ENCODE measurements at regions not wholly inside any gene's neighbourhood (a gene's known extent, or its start where the extent isn't known, plus 50 kb on each side); places are given as distances from the start of the nearest gene placed in this dataset.

- no peak overlapping the region for H3K27ac ChIP-seq
Observed at GRCh38 chr16:77541165-77541564, 106.3 kb upstream of the ADAMTS18 start.

GRCh38 chr16:77548151-77548550 lies 113.3 kb upstream of the ADAMTS18 start:
- Histone ChIP-seq H3K36me3 (no peaks in the 10 kb centered on the region), H3K4me3 (no peak overlapping the region), H3K27ac (no peak overlapping the region), H3K9me3 (no peaks in the 10 kb centered on the region), H3K4me1 (no peaks in the 10 kb centered on the region), H3K27me3 (no peaks in the 10 kb centered on the region)
- TF ChIP-seq POLR2A (IDR thresholded peaks at IDR 0.05) (no peak), CTCF (IDR thresholded peaks at IDR 0.05) (no peak)
- DNase-seq: no peak

More at GRCh38 chr16:77541165-77541564, 106.3 kb upstream of the ADAMTS18 start:
- H3K27me3 ChIP-seq: no peaks in the 10 kb centered on the region
- H3K4me1 ChIP-seq: no peaks in the 10 kb centered on the region
- H3K4me3 ChIP-seq: no peak overlapping the region
- H3K36me3 ChIP-seq: no peaks in the 10 kb centered on the region
- no peak for DNase-seq
- no peaks in the 10 kb centered on the region for H3K9me3 ChIP-seq
- no peak for TF ChIP-seq POLR2A (IDR thresholded peaks at IDR 0.05)

GRCh38 chr16:77548766-77549165 lies 113.9 kb upstream of the ADAMTS18 start:
- no peaks in the 10 kb centered on the region for H3K9me3 ChIP-seq
- H3K27me3 ChIP-seq: no peaks in the 10 kb centered on the region
- H3K4me3 ChIP-seq: no peak overlapping the region
- DNase-seq: no peak
- no peak overlapping the region for H3K27ac ChIP-seq
- H3K4me1 ChIP-seq: no peaks in the 10 kb centered on the region
- TF ChIP-seq CTCF (IDR thresholded peaks at IDR 0.05) (no peak), POLR2A (IDR thresholded peaks at IDR 0.05) (no peak)
- H3K36me3 ChIP-seq: no peaks in the 10 kb centered on the region

GRCh38 chr16:77549876-77550275 lies 115.0 kb upstream of the ADAMTS18 start:
- Histone ChIP-seq H3K36me3 (no peaks in the 10 kb centered on the region), H3K27me3 (no peaks in the 10 kb centered on the region), H3K4me1 (no peaks in the 10 kb centered on the region), H3K9me3 (no peaks in the 10 kb centered on the region), H3K27ac (no peak overlapping the region), H3K4me3 (no peak overlapping the region)
- TF ChIP-seq CTCF (IDR thresholded peaks at IDR 0.05) (no peak), POLR2A (IDR thresholded peaks at IDR 0.05) (no peak)
- DNase-seq: no peak

GRCh38 chr16:77551357-77551756 lies 116.5 kb upstream of the ADAMTS18 start:
- no peaks in the 10 kb centered on the region for H3K36me3 ChIP-seq
- no peaks in the 10 kb centered on the region for H3K4me1 ChIP-seq
- TF ChIP-seq POLR2A (IDR thresholded peaks at IDR 0.05) (no peak), CTCF (IDR thresholded peaks at IDR 0.05) (no peak)
- H3K4me3 ChIP-seq: no peak overlapping the region
- H3K27ac ChIP-seq: no peak overlapping the region
- no peaks in the 10 kb centered on the region for H3K9me3 ChIP-seq
- H3K27me3 ChIP-seq: no peaks in the 10 kb centered on the region
- DNase-seq: no peak

GRCh38 chr16:77553130-77553529 lies 118.3 kb upstream of the ADAMTS18 start:
- DNase-seq: no peak
- Histone ChIP-seq H3K4me3 (no peak overlapping the region), H3K27me3 (no peaks in the 10 kb centered on the region), H3K4me1 (no peaks in the 10 kb centered on the region), H3K9me3 (no peaks in the 10 kb centered on the region), H3K27ac (no peak overlapping the region), H3K36me3 (no peaks in the 10 kb centered on the region)
- TF ChIP-seq POLR2A (IDR thresholded peaks at IDR 0.05) (no peak), CTCF (IDR thresholded peaks at IDR 0.05) (no peak)

Data from Peyer's patch (tissue), 4 donors.